ENCODE measurements at regions not wholly inside any gene's neighbourhood (a gene's known extent, or its start where the extent isn't known, plus 50 kb on each side); places are given as distances from the start of the nearest gene placed in this dataset.

- no peak for TF ChIP-seq GABPA (IDR thresholded peaks at IDR 0.05; ENCODE audit: low read depth)
- no peak for TF ChIP-seq CTCF (IDR thresholded peaks at IDR 0.05; ENCODE audit: insufficient read depth, low read length)
- TF ChIP-seq, protein P1, sequence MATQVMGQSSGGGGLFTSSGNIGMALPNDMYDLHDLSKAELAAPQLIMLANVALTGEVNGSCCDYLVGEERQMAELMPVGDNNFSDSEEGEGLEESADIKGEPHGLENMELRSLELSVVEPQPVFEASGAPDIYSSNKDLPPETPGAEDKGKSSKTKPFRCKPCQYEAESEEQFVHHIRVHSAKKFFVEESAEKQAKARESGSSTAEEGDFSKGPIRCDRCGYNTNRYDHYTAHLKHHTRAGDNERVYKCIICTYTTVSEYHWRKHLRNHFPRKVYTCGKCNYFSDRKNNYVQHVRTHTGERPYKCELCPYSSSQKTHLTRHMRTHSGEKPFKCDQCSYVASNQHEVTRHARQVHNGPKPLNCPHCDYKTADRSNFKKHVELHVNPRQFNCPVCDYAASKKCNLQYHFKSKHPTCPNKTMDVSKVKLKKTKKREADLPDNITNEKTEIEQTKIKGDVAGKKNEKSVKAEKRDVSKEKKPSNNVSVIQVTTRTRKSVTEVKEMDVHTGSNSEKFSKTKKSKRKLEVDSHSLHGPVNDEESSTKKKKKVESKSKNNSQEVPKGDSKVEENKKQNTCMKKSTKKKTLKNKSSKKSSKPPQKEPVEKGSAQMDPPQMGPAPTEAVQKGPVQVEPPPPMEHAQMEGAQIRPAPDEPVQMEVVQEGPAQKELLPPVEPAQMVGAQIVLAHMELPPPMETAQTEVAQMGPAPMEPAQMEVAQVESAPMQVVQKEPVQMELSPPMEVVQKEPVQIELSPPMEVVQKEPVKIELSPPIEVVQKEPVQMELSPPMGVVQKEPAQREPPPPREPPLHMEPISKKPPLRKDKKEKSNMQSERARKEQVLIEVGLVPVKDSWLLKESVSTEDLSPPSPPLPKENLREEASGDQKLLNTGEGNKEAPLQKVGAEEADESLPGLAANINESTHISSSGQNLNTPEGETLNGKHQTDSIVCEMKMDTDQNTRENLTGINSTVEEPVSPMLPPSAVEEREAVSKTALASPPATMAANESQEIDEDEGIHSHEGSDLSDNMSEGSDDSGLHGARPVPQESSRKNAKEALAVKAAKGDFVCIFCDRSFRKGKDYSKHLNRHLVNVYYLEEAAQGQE (IDR thresholded peaks at IDR 0.05; ENCODE audit: insufficient replicate concordance, low read depth) = no peak
- TF ChIP-seq POLR2AphosphoS5 (IDR thresholded peaks at IDR 0.05; ENCODE audit: low read depth) = no peak
- TF ChIP-seq SPI1 (IDR thresholded peaks at IDR 0.05; ENCODE audit: borderline replicate concordance, low read depth) = no peak
- Histone ChIP-seq H3K27me3 (ENCODE audit: insufficient read depth, poor library complexity, severe bottlenecking) (no peaks in the 10 kb centered on the region), H3K4me3 (replicated peaks; ENCODE audit: insufficient read depth, low read length) (no peak overlapping the region), H3K27ac (replicated peaks) (no peak overlapping the region)
- no peak for DNase-seq (ENCODE audit: low read depth in 1 of 2, low spot score in 1 of 2)
Observed at GRCh38 chrX:34863906-34864305, 78.7 kb upstream of the FAM47B start.

- Histone ChIP-seq H3K4me3 (replicated peaks; ENCODE audit: insufficient read depth, low read length) (no peak overlapping the region), H3K27me3 (ENCODE audit: insufficient read depth, poor library complexity, severe bottlenecking) (no peaks in the 10 kb centered on the region), H3K27ac (replicated peaks) (no peak overlapping the region)
- no peak for TF ChIP-seq CTCF (IDR thresholded peaks at IDR 0.05; ENCODE audit: insufficient read depth, low read length)
- no peak for TF ChIP-seq POLR2AphosphoS5 (IDR thresholded peaks at IDR 0.05; ENCODE audit: low read depth)
- TF ChIP-seq, protein P1 (IDR thresholded peaks at IDR 0.05; ENCODE audit: insufficient replicate concordance, low read depth) = no peak
- no peak for TF ChIP-seq SPI1 (IDR thresholded peaks at IDR 0.05; ENCODE audit: borderline replicate concordance, low read depth)
- no peak for TF ChIP-seq GABPA (IDR thresholded peaks at IDR 0.05; ENCODE audit: low read depth)
- no peak for DNase-seq (ENCODE audit: low read depth in 1 of 2, low spot score in 1 of 2)
Observed at GRCh38 chrX:34866646-34867045, 76.0 kb upstream of the FAM47B start.

DNA sequence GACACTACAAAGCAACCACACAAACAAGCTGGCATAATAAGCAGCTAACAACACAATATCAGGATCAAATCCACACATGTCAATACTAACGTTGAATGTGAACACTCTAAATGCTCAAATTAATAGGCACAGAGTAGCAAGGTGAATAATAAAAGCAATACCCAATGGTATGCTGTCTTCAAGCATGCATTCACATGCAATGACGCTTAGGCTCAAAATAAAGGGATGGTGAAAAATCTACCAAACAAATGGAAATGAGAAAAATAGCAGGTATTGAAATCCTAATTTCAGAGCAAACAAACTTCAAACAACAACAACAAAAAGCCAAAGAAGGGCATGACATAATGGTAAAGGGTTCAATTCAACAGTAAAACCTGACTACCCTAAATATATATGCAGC, 74.0 kb upstream of the FAM47B start:
- Histone ChIP-seq H3K4me3 (replicated peaks; ENCODE audit: insufficient read depth, low read length) (no peak overlapping the region), H3K27ac (replicated peaks) (no peak overlapping the region), H3K27me3 (ENCODE audit: insufficient read depth, poor library complexity, severe bottlenecking) (no peaks in the 10 kb centered on the region)
- DNase-seq (ENCODE audit: low read depth in 1 of 2, low spot score in 1 of 2) = no peak
- TF ChIP-seq CTCF (IDR thresholded peaks at IDR 0.05; ENCODE audit: insufficient read depth, low read length) (no peak), POLR2AphosphoS5 (IDR thresholded peaks at IDR 0.05; ENCODE audit: low read depth) (no peak), GABPA (IDR thresholded peaks at IDR 0.05; ENCODE audit: low read depth) (no peak), SPI1 (IDR thresholded peaks at IDR 0.05; ENCODE audit: borderline replicate concordance, low read depth) (no peak)
- TF ChIP-seq, protein P1 (IDR thresholded peaks at IDR 0.05; ENCODE audit: insufficient replicate concordance, low read depth) = no peak

Measured in HL-60 (cell line).